GM12878 (cell line): ENCODE measurements at regions not wholly inside any gene's neighbourhood (a gene's known extent, or its start where the extent isn't known, plus 50 kb on each side); places are given as distances from the start of the nearest gene placed in this dataset.

ENCODE experiments used
- EP300 ChIP-seq, 2 experiments: fragments of 150-350 bp in 1 of 2; IDR thresholded peaks; 2 replicates each; pipeline ENCODE4 v1.6.1; 2011 to 2012; ENCODE audit warnings: low read depth in 2 of 2, low read length in 2 of 2, borderline replicate concordance in 1 of 2, improper control_type of control experiment in 1 of 2, inconsistent platforms in 1 of 2; ENCODE audit not compliant: control insufficient read depth in 1 of 2
- EZH2 ChIP-seq: IDR thresholded peaks from 2 replicates; pipeline ENCODE4 v1.6.1; 2012; ENCODE audit warnings: low read depth, mild to moderate bottlenecking, control low read depth, inconsistent platforms, low read length, borderline replicate concordance; ENCODE audit not compliant: control insufficient read depth
- POLR2A ChIP-seq: IDR thresholded peaks from 2 replicates; pipeline ENCODE4 v1.6.1; 2011; ENCODE audit warnings: low read depth, mild to moderate bottlenecking, low read length
- SMAD1 ChIP-seq: fragments of 450-650 bp; IDR thresholded peaks from 2 replicates; pipeline ENCODE4 v1.6.1; 2018; ENCODE audit warnings: mild to moderate bottlenecking, low read depth; ENCODE audit not compliant: partially characterized antibody
- SMC3 ChIP-seq: IDR thresholded peaks from 2 replicates; pipeline ENCODE4 v1.6.1; 2011; ENCODE audit warnings: low read length, improper control_type of control experiment, borderline replicate concordance
- SUZ12 ChIP-seq: fragments of 200-600 bp; sonication (generic); IDR thresholded peaks from one replicate; pipeline ENCODE4 v1.6.1; 2018; ENCODE audit warnings: antibody characterized with exemption, mild to moderate bottlenecking; ENCODE audit not compliant: unreplicated experiment
- TF ChIP-seq, protein P1 (sequence below), 3 experiments: IDR thresholded peaks in 2 of 3; conservative IDR thresholded peaks in 1 of 3; 2 replicates each; pipeline ENCODE4 v1.5.1; 2011; ENCODE audit warnings: low read depth in 3 of 3, low read length in 3 of 3, mild to moderate bottlenecking in 3 of 3, control low read depth in 2 of 3, moderate library complexity in 2 of 3, inconsistent platforms in 1 of 3, mixed read lengths in 1 of 3; ENCODE audit not compliant: control insufficient read depth in 2 of 3, insufficient read depth in 1 of 3; ENCODE audit errors: extremely low read depth in 1 of 3
- TF ChIP-seq, protein P2 (sequence below): IDR thresholded peaks from 2 replicates; pipeline ENCODE4 v1.6.1; 2012; ENCODE audit warnings: low read depth, low read length, improper control_type of control experiment

DNA sequence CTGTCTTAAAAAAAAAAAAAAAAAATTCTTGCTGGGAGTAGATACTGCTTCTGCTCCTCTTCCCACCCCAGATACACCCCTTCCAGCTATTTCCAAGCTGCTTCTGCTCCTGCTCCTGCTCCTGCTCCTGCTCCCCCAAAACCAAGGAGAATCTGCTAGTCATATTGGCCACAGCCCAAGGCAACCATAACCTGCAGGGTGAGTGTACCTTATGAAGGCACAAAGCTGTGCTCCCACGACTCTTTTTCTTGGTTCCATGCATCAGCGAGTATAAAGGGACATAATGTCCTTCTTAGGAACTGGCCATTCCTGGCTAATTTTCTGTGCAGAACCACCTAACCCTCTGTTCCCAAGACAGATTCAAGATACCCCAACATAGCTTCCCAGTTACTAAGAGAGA lies 129.5 kb upstream of the CDK1 start:
- no peak for TF ChIP-seq EZH2
- TF ChIP-seq, protein P1, sequence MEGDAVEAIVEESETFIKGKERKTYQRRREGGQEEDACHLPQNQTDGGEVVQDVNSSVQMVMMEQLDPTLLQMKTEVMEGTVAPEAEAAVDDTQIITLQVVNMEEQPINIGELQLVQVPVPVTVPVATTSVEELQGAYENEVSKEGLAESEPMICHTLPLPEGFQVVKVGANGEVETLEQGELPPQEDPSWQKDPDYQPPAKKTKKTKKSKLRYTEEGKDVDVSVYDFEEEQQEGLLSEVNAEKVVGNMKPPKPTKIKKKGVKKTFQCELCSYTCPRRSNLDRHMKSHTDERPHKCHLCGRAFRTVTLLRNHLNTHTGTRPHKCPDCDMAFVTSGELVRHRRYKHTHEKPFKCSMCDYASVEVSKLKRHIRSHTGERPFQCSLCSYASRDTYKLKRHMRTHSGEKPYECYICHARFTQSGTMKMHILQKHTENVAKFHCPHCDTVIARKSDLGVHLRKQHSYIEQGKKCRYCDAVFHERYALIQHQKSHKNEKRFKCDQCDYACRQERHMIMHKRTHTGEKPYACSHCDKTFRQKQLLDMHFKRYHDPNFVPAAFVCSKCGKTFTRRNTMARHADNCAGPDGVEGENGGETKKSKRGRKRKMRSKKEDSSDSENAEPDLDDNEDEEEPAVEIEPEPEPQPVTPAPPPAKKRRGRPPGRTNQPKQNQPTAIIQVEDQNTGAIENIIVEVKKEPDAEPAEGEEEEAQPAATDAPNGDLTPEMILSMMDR (IDR thresholded peaks at IDR 0.05 in 2 of 3, conservative IDR thresholded peaks at IDR 0.05 in 1 of 3; ENCODE audit: control insufficient read depth in 2 of 3, extremely low read depth in 1 of 3, insufficient read depth in 1 of 3, low read depth in 3 of 3, low read length in 3 of 3): no peak
- no peak for TF ChIP-seq SMC3
- no peak for TF ChIP-seq EP300 (IDR thresholded peaks at IDR 0.05; ENCODE audit: borderline replicate concordance in 1 of 2, control insufficient read depth in 1 of 2, low read depth in 2 of 2, low read length in 2 of 2)
- TF ChIP-seq SUZ12: no peak
- no peak for TF ChIP-seq SMAD1
- TF ChIP-seq, protein P2, sequence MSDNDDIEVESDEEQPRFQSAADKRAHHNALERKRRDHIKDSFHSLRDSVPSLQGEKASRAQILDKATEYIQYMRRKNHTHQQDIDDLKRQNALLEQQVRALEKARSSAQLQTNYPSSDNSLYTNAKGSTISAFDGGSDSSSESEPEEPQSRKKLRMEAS: no peak
- no peak for TF ChIP-seq POLR2A
